Esophagus muscularis mucosa (tissue), 4 donors: ENCODE measurements at regions not wholly inside any gene's neighbourhood (a gene's known extent, or its start where the extent isn't known, plus 50 kb on each side); places are given as distances from the start of the nearest gene placed in this dataset.

Experiments
- EP300 ChIP-seq: sonication (generic); formaldehyde crosslinking; IDR thresholded peaks from one replicate; pipeline ENCODE4 v1.6.1; 2017; ENCODE audit warnings: antibody characterized with exemption
- POLR2A ChIP-seq: fragments of 450-650 bp; IDR thresholded peaks from one replicate; pipeline ENCODE4 v1.6.1; 2017; ENCODE audit warnings: antibody characterized with exemption, moderate library complexity, mild to moderate bottlenecking, low read depth
- POLR2AphosphoS5 ChIP-seq, 2 donors: sonication (generic); formaldehyde crosslinking; IDR thresholded peaks; one replicate each; pipeline ENCODE4 v1.6.1; 2017; ENCODE audit warnings: antibody characterized with exemption in 2 of 2
- TF ChIP-seq, protein P1 (sequence below), 3 experiments: fragments of 200-600 bp in 2 of 3; fragments of 450-650 bp in 1 of 3; sonication (generic) in 2 of 3; IDR thresholded peaks; one replicate each; pipeline ENCODE4 v1.5.1; 2017 to 2019; ENCODE audit warnings: antibody characterized with exemption in 3 of 3, mild to moderate bottlenecking in 2 of 3, moderate library complexity in 1 of 3

DNA sequence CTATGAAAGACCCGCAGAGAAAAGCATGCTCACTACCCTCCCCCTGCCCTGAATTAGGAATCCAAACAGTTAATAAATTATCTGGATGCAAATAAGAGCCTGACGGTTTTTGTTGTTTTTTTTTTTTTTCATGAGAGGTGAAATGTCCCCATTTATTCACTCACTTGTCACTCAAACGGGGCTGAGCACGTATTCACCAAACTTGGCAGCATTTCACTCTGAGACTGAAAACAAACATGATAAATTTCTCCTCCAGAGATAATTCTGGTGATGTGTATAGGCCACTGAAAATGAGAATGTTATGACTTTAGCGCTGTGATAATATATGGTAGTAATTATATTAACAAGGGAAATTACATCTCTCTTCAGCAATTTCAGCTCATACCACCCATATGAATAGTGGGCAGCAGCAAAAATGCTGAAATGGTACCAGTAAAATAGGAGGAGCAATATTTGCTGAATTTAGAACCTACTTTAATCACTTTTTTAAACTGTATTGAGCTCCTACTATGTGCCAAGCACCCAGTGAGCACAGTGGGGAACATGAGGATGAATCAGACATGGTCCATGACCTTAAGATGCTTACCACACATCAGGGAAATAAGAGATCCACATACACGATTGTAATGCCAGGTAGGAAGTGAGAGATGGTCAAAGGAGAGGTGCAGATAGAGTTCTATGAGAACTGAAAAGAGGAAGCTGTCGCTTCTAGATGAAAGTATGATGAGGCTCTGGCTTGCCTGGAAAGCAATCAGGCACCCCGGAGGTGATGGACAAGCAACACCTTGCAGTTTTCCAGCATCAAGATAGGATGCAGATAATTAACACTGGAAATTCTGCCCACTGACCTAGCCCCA lies 286.5 kb upstream of the TMPO start:
- TF ChIP-seq, protein P1, sequence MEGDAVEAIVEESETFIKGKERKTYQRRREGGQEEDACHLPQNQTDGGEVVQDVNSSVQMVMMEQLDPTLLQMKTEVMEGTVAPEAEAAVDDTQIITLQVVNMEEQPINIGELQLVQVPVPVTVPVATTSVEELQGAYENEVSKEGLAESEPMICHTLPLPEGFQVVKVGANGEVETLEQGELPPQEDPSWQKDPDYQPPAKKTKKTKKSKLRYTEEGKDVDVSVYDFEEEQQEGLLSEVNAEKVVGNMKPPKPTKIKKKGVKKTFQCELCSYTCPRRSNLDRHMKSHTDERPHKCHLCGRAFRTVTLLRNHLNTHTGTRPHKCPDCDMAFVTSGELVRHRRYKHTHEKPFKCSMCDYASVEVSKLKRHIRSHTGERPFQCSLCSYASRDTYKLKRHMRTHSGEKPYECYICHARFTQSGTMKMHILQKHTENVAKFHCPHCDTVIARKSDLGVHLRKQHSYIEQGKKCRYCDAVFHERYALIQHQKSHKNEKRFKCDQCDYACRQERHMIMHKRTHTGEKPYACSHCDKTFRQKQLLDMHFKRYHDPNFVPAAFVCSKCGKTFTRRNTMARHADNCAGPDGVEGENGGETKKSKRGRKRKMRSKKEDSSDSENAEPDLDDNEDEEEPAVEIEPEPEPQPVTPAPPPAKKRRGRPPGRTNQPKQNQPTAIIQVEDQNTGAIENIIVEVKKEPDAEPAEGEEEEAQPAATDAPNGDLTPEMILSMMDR (IDR thresholded peaks at IDR 0.05): no peak
- TF ChIP-seq EP300 (no peak), POLR2AphosphoS5 (IDR thresholded peaks at IDR 0.05) (no peak), POLR2A (no peak)
